ENCODE measurements at regions not wholly inside any gene's neighbourhood (a gene's known extent, or its start where the extent isn't known, plus 50 kb on each side); places are given as distances from the start of the nearest gene placed in this dataset.

DNA sequence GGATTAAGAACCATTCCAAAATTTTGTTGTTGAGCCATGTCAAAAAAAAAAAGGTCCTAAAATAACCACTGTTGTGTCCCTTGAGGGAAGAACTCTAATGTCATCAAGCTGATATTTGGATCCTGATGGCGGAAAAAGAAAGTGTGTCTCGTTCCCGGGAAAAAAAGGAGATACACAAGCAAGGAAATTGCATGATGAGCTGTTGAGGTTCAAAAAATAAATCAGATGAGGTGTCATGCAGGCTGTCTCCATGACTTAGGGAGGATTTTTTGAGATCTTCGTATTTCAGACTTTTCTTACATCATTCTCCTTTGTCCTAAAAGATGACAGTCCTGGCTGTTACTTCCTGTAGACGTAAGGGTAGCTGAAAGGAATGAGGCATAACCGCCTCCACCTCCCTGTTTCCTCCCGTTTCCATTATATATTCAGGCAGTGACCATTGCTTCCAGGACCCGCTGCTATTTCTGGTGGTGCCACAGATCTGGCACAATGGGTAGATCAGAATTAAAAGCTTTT, 117.3 kb upstream of the TNFAIP3 start:
- TF ChIP-seq CTCF (conservative IDR thresholded peaks at IDR 0.05; ENCODE audit: low read depth, low read length) = no peak
- TF ChIP-seq EZH2phosphoT487 (IDR thresholded peaks at IDR 0.05; ENCODE audit: borderline replicate concordance, low read length) = no peak
- no peak for TF ChIP-seq EZH2 (IDR thresholded peaks at IDR 0.05; ENCODE audit: low read length, unreplicated experiment)

All from PC-3 (cell line).